Hepatocyte (in vitro differentiated cells): ENCODE measurements at regions not wholly inside any gene's neighbourhood (a gene's known extent, or its start where the extent isn't known, plus 50 kb on each side); places are given as distances from the start of the nearest gene placed in this dataset.

Experiments
- CTCF ChIP-seq: fragments of 200-600 bp; sonication (generic); IDR thresholded peaks from 2 replicates; pipeline ENCODE4 v1.5.1; 2016; ENCODE audit warnings: antibody characterized with exemption, mild to moderate bottlenecking; ENCODE audit not compliant: poor library complexity
- EZH2 ChIP-seq: fragments of 200-600 bp; sonication (generic); IDR thresholded peaks from 2 replicates; pipeline ENCODE4 v1.6.1; 2016; ENCODE audit warnings: antibody characterized with exemption, mild to moderate bottlenecking, borderline replicate concordance

- TF ChIP-seq CTCF (no peak), EZH2 (no peak)
Observed at GRCh38 chrX:3252744-3253143, 93.7 kb downstream of the MXRA5 start.
